GM12872 (cell line): ENCODE measurements at regions not wholly inside any gene's neighbourhood (a gene's known extent, or its start where the extent isn't known, plus 50 kb on each side); places are given as distances from the start of the nearest gene placed in this dataset.

Experiments
- TF ChIP-seq, protein P1 (sequence below): IDR thresholded peaks from 3 replicates; pipeline ENCODE4 v1.5.1; 2011; ENCODE audit warnings: low read depth, mild to moderate bottlenecking, low read length, moderate library complexity; ENCODE audit not compliant: insufficient read depth

DNA sequence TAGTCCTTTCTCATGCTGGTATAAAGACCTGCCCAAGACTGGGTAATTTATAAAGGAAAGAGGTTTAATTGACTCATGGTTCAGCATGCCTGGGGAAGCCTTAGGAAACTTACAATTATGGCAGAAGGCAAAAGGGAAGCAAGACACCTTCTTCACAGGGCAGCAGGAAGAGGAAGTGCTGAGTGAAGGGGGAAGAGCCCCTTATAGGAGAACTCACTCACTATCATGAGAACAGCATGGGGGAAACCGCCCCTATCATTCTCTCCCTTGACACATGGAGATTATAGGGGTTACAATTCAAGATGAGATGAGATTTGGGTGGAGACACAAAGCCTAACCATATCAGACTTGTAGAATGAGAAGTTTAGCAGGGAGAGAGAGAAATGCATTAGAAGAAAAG lies 373.3 kb upstream of the DIAPH2 start:
- TF ChIP-seq, protein P1, sequence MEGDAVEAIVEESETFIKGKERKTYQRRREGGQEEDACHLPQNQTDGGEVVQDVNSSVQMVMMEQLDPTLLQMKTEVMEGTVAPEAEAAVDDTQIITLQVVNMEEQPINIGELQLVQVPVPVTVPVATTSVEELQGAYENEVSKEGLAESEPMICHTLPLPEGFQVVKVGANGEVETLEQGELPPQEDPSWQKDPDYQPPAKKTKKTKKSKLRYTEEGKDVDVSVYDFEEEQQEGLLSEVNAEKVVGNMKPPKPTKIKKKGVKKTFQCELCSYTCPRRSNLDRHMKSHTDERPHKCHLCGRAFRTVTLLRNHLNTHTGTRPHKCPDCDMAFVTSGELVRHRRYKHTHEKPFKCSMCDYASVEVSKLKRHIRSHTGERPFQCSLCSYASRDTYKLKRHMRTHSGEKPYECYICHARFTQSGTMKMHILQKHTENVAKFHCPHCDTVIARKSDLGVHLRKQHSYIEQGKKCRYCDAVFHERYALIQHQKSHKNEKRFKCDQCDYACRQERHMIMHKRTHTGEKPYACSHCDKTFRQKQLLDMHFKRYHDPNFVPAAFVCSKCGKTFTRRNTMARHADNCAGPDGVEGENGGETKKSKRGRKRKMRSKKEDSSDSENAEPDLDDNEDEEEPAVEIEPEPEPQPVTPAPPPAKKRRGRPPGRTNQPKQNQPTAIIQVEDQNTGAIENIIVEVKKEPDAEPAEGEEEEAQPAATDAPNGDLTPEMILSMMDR: no peak

DNA sequence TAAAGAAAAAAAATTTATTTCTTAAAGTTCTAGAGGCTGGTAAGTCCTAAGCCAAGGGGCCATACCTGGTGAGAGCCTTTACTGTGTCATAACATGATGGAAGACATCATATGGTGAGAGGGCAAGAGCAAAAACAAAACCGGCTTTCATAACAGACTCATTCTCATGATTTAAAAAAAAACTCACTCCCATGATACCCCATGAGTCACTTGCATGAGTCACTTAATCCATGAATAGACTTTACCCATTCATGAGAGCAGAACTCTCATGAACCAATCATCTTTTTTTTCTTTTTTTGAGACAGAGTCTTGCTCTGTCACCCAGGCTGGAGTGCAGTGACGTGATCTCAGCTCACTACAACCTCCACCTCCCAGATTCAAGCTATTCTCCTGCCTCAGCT lies 369.7 kb upstream of the DIAPH2 start:
- TF ChIP-seq, protein P1: no peak

DNA sequence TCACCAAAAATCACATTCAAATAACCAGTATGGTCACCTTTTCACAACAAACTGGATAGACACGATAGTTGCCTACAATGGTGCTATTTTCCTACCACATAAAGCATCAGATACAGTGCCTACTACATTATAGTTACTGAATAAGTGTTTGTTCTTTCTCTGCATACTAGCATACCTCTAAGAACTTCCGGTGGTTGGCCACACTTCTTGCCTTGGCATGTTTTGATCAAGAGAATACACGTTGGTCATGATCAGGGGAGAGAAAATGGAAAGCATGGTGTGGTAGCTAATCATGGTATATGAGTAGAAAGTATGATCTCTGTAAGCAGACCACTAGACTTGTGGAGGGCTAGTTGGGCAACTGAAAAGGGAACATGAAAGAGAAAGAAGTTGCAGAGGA lies 322.8 kb upstream of the DIAPH2 start:
- TF ChIP-seq, protein P1: no peak

DNA sequence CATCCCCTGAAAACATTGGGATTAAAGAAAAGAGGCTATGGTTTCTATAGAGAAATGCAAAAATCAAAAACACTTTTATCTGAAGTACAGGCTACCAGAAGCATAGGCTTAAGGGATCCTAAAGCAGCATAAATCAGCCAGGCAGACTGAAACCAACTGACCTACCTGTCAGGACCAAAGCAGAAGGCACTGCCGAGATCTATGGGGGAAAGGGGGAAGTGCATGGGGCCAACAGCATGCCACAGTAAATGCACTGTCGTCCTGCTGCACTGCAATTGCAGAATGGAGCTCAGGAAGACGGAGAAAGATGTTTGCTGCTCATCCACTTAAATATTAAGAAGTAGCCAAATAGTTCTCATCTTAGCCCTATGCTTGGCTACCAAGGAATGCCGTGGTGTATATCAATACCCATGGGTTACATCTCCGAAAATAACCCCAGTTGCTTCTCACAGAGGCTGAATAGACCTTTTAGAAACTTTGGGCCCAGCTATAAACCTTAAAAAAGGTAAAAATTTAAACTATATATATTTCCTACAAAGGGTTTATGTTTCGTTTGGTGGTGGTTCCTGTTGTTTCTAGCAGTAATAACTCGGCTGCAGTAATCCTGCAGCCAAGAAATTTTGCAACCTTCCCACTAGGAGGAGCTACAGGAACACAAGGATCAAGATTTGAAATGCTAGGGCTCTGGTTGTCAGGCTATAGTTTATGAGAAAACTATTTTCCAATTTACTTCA lies 312.2 kb upstream of the DIAPH2 start:
- TF ChIP-seq, protein P1: peak; percentile 55

DNA sequence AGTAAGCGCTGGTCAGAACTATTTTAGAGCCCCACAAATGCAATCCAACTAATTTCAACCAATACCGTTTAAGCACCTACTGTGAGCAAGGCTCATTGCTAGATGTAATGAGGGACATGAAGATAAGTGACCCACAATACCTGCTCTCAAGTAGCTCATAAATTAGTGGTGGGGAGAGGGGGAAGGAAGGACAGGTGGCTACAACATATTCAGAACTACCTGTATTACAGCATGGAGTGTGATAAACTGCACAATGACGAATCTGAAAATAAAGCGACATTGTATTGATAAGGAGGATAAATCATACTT lies 311.6 kb upstream of the DIAPH2 start:
- TF ChIP-seq, protein P1: no peak

DNA sequence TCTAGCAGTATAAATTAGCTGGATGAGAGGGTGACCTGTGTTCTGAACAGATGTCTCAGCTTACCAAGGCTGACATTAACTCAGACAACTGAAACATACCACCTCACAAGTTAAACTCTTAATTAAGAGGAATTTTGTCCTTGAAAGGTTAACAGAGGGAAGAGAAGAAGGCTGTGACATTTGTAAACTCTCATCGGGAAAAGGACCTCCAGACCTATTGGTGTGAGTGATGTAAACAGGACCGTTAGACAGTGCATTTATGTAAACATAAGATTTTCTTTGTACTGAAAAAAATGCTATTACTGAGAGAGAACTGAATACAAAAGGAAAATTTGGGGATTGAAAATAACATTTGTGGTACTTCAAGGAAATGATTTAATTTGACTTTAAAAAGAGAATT lies 308.4 kb upstream of the DIAPH2 start:
- TF ChIP-seq, protein P1: no peak

DNA sequence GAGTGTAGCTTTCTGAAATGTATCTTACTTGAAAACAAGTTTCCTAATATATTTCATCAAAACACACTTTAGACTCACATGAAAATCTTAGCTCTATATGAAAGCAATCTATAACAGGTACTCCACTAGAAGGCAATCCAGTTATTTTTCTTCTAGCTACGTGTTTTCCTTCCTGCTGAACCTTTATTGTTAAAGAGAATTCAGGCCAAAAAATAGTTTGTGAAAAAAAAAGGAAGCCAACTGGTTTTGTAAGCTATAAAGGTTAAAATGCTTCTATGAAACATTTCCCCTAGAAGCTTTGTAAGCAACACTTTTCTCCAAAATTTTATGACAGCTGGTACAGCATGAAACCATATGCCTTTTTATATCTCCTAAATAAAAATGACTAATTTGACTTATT lies 304.7 kb upstream of the DIAPH2 start:
- TF ChIP-seq, protein P1: no peak
